ENCODE measurements at regions not wholly inside any gene's neighbourhood (a gene's known extent, or its start where the extent isn't known, plus 50 kb on each side); places are given as distances from the start of the nearest gene placed in this dataset.

- Histone ChIP-seq H3K27ac (ENCODE audit: low read depth) (no peak overlapping the region), H3K9me2 (ENCODE audit: insufficient read depth) (0 out of 2 replicates have a peak, but pooled peaks cover 3% of the 10 kb centered on the region), H3K4me3 (no peak overlapping the region), H2AFZ (no peak overlapping the region), H3F3A (replicated peaks; ENCODE audit: low read depth) (no peaks in the 10 kb centered on the region), H4K20me1 (replicated peaks; ENCODE audit: insufficient read depth) (no peaks in the 10 kb centered on the region), H3K4me2 (no peak overlapping the region), H3K27me3 (ENCODE audit: insufficient read depth) (no peaks in the 10 kb centered on the region), H3K79me2 (replicated peaks; ENCODE audit: insufficient read depth) (no peaks in the 10 kb centered on the region), H3K4me1 (ENCODE audit: insufficient read depth) (no peaks in the 10 kb centered on the region), H3K36me3 (ENCODE audit: insufficient read depth) (no peaks in the 10 kb centered on the region)
- DNase-seq (ENCODE audit: low spot score) (no peak), ATAC-seq (no peak)
- no peak overlapping the region for H3K27ac Mint-ChIP-seq
- H3K27me3 Mint-ChIP-seq (ENCODE audit: insufficient read depth, low read depth, poor library complexity): peaks cover 5% of the 10 kb centered on the region
- peaks cover 6% of the 10 kb centered on the region; the same call in 2 of the 3 replicates for H3K4me1 Mint-ChIP-seq
- no peaks in the 10 kb centered on the region for H3K36me3 Mint-ChIP-seq (ENCODE audit: low read depth)
- TF ChIP-seq EZH2 (IDR thresholded peaks at IDR 0.05; ENCODE audit: low read depth, unreplicated experiment) (no peak), NANOG (IDR thresholded peaks at IDR 0.05; ENCODE audit: borderline replicate concordance) (no peak), ZNF331 (CRISPR knock-in tag; IDR thresholded peaks at IDR 0.05; ENCODE audit: low read depth) (no peak), CREB1 (CRISPR knock-in tag; IDR thresholded peaks at IDR 0.05; ENCODE audit: low read depth) (no peak), JUNB (IDR thresholded peaks at IDR 0.05; ENCODE audit: unreplicated experiment) (no peak), REST (IDR thresholded peaks at IDR 0.05; ENCODE audit: unreplicated experiment) (no peak), ZNF114 (CRISPR knock-in tag; IDR thresholded peaks at IDR 0.05) (no peak), CTCF (conservative IDR thresholded peaks at IDR 0.05; ENCODE audit: low read depth in 2 of 2) (no peak), STAT1 (IDR thresholded peaks at IDR 0.05; ENCODE audit: unreplicated experiment) (no peak), EZH2phosphoT487 (IDR thresholded peaks at IDR 0.05; ENCODE audit: unreplicated experiment) (no peak), ETS1 (IDR thresholded peaks at IDR 0.05) (no peak), POLR2AphosphoS5 (IDR thresholded peaks at IDR 0.05; ENCODE audit: low read depth) (no peak), ZNF462 (CRISPR knock-in tag; IDR thresholded peaks at IDR 0.05) (no peak)
- H3K4me3 Mint-ChIP-seq: no peak overlapping the region
- no peaks in the 10 kb centered on the region; the same call in 2 of the 3 replicates for H3K9me3 Mint-ChIP-seq
Observed at GRCh38 chr2:64369706-64370105, 84.3 kb upstream of the LGALSL start.

All from GM23338 (cell line).